Mesendoderm (in vitro differentiated cells): ENCODE measurements at regions not wholly inside any gene's neighbourhood (a gene's known extent, or its start where the extent isn't known, plus 50 kb on each side); places are given as distances from the start of the nearest gene placed in this dataset.

ENCODE experiments used
- DNase-seq: peaks from one replicate; pipeline ENCODE4 v3.0.0; 2013
- H2AK5ac ChIP-seq: 2 replicates; pipeline ENCODE4 v1.6.1; 2013; ENCODE audit warnings: low read length, inconsistent platforms
- H2BK120ac ChIP-seq: 2 replicates; pipeline ENCODE4 v1.6.1; 2013; ENCODE audit warnings: low read depth, mild to moderate bottlenecking, low read length, moderate library complexity, mixed read lengths
- H2BK15ac ChIP-seq: replicated peaks from 2 replicates; pipeline ENCODE4 v1.6.1; 2013; ENCODE audit warnings: low read depth, mild to moderate bottlenecking, moderate library complexity
- H2BK5ac ChIP-seq: 2 replicates; pipeline ENCODE4 v1.6.1; 2013; ENCODE audit warnings: low read length, inconsistent platforms
- H3K18ac ChIP-seq: 2 replicates; pipeline ENCODE4 v1.6.1; 2013; ENCODE audit warnings: mild to moderate bottlenecking, low read length, mixed read lengths
- H3K23ac ChIP-seq: one replicate; pipeline ENCODE4 v1.6.1; 2013; ENCODE audit warnings: low read length
- H3K27ac ChIP-seq: 2 replicates; pipeline ENCODE4 v1.5.1; 2013; ENCODE audit warnings: low read depth, mild to moderate bottlenecking, inconsistent platforms, low read length, moderate library complexity
- H3K27me3 ChIP-seq: 2 replicates; pipeline ENCODE4 v1.6.1; 2013; ENCODE audit warnings: low read length, control low read depth, mild to moderate bottlenecking, inconsistent platforms; ENCODE audit not compliant: insufficient read depth, poor library complexity
- H3K36me3 ChIP-seq: 2 replicates; pipeline ENCODE4 v1.6.1; 2013; ENCODE audit warnings: low read length, inconsistent platforms; ENCODE audit not compliant: control insufficient read depth, insufficient read depth
- H3K4ac ChIP-seq: one replicate; pipeline ENCODE4 v1.6.1; 2013; ENCODE audit warnings: low read depth, mild to moderate bottlenecking, low read length, moderate library complexity
- H3K4me1 ChIP-seq: 2 replicates; pipeline ENCODE4 v1.6.1; 2013; ENCODE audit warnings: low read depth, low read length, inconsistent platforms; ENCODE audit not compliant: control insufficient read depth
- H3K4me2 ChIP-seq: 2 replicates; pipeline ENCODE4 v1.6.1; 2013; ENCODE audit warnings: low read length
- H3K4me3 ChIP-seq: 2 replicates; pipeline ENCODE4 v1.5.1; 2013; ENCODE audit warnings: mild to moderate bottlenecking, low read length
- H3K56ac ChIP-seq: one replicate; pipeline ENCODE4 v1.6.1; 2013; ENCODE audit warnings: low read length
- H3K79me1 ChIP-seq: 2 replicates; pipeline ENCODE4 v1.6.1; 2013; ENCODE audit warnings: low read length, inconsistent platforms
- H3K79me2 ChIP-seq: 2 replicates; pipeline ENCODE4 v1.6.1; 2013; ENCODE audit warnings: mild to moderate bottlenecking, low read length; ENCODE audit not compliant: control insufficient read depth, insufficient read depth
- H3K9ac ChIP-seq: 2 replicates; pipeline ENCODE4 v1.6.1; 2013; ENCODE audit warnings: low read length, inconsistent platforms
- H4K5ac ChIP-seq: one replicate; pipeline ENCODE4 v1.6.1; 2013; ENCODE audit warnings: low read length
- H4K8ac ChIP-seq: one replicate; pipeline ENCODE4 v1.6.1; 2013; ENCODE audit warnings: low read depth, mild to moderate bottlenecking, control low read depth, low read length, moderate library complexity
- WGBS: extraction: QIAGEN DNeasy Blood & Tissue Kit; methylation state at CpG from one replicate; pipeline ENCODE4 v1.1.7; 2013; ENCODE audit warnings: low lambda C conversion rate, missing lambda C conversion rate; ENCODE audit not compliant: insufficient coverage; ENCODE audit errors: extremely low coverage; 5-methylcytosine and 5-hydroxymethylcytosine counted together

DNA sequence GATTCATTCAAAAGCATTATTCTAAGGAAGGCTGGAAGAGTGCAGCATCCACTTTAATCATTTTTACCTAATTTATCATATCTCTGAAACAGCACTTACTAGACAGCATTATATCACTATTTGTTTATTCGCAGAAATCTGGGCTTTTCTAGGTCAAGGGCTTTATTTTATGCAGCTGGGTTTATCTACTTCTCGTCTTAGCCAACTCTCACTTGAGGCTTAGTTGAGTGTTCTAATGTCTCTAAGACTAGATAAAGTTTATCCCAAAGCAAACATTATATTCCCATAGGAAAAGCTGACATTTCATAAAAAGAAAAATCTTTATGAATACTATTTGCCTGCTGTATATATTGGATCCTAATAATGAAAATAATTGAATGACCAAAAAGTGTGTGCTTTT is 720.8 kb upstream of the FLRT2 start:
- H3K4me1 ChIP-seq: no peaks in the 10 kb centered on the region
- no peaks in the 10 kb centered on the region for H3K79me1 ChIP-seq
- H3K18ac ChIP-seq: no peak overlapping the region
- H3K56ac ChIP-seq: no peak overlapping the region
- H2BK120ac ChIP-seq: no peak overlapping the region
- no peak overlapping the region for H4K5ac ChIP-seq
- H4K8ac ChIP-seq: no peak overlapping the region
- WGBS: no CpG with 5 or more reads among the region's 2 CpGs
- no peak overlapping the region for H2BK5ac ChIP-seq
- H3K36me3 ChIP-seq: no peaks in the 10 kb centered on the region
- no peak overlapping the region for H3K4me3 ChIP-seq
- H2AK5ac ChIP-seq: no peak overlapping the region
- no peaks in the 10 kb centered on the region for H3K27me3 ChIP-seq
- H3K23ac ChIP-seq: no peak overlapping the region
- no peaks in the 10 kb centered on the region for H3K79me2 ChIP-seq
- H3K27ac ChIP-seq: no peak overlapping the region
- no peak overlapping the region for H3K4ac ChIP-seq
- no peak overlapping the region for H3K4me2 ChIP-seq
- no peak for DNase-seq
- H2BK15ac ChIP-seq: no peak overlapping the region
- H3K9ac ChIP-seq: no peak overlapping the region

GRCh38 chr14:84814391-84814790 is 715.6 kb upstream of the FLRT2 start:
- H3K9ac ChIP-seq: no peak overlapping the region
- H3K56ac ChIP-seq: no peak overlapping the region
- H3K79me1 ChIP-seq: no peaks in the 10 kb centered on the region
- H3K18ac ChIP-seq: no peak overlapping the region
- no peak overlapping the region for H3K4ac ChIP-seq
- H3K4me1 ChIP-seq: no peaks in the 10 kb centered on the region
- no peak overlapping the region for H2AK5ac ChIP-seq
- no peaks in the 10 kb centered on the region for H3K27me3 ChIP-seq
- no peak overlapping the region for H4K5ac ChIP-seq
- no peak overlapping the region for H3K23ac ChIP-seq
- H3K4me3 ChIP-seq: no peak overlapping the region
- no peak overlapping the region for H2BK5ac ChIP-seq
- no peaks in the 10 kb centered on the region for H3K79me2 ChIP-seq
- no peak overlapping the region for H3K4me2 ChIP-seq
- no peak overlapping the region for H2BK120ac ChIP-seq
- no peak overlapping the region for H3K27ac ChIP-seq
- H2BK15ac ChIP-seq: no peak overlapping the region
- WGBS: no CpG with 5 or more reads among the region's 1 CpG
- no peak overlapping the region for H4K8ac ChIP-seq
- no peaks in the 10 kb centered on the region for H3K36me3 ChIP-seq
- no peak for DNase-seq

- peak overlapping the region; percentile 70 for H3K4ac ChIP-seq
- no peaks in the 10 kb centered on the region for H3K27me3 ChIP-seq
- no peak overlapping the region for H3K18ac ChIP-seq
- no peak overlapping the region for H4K8ac ChIP-seq
- H2BK15ac ChIP-seq: no peak overlapping the region
- no peak overlapping the region for H3K23ac ChIP-seq
- H3K79me2 ChIP-seq: no peaks in the 10 kb centered on the region
- no peak overlapping the region for H2AK5ac ChIP-seq
- H2BK120ac ChIP-seq: no peak overlapping the region
- H3K27ac ChIP-seq: no peak overlapping the region
- no peaks in the 10 kb centered on the region for H3K4me1 ChIP-seq
- no peak overlapping the region for H2BK5ac ChIP-seq
- no peak for DNase-seq
- no peak overlapping the region for H4K5ac ChIP-seq
- no CpG with 5 or more reads among the region's 2 CpGs for WGBS
- H3K9ac ChIP-seq: no peak overlapping the region
- no peak overlapping the region for H3K4me2 ChIP-seq
- no peak overlapping the region for H3K56ac ChIP-seq
- no peaks in the 10 kb centered on the region for H3K79me1 ChIP-seq
- H3K4me3 ChIP-seq: no peak overlapping the region
- no peaks in the 10 kb centered on the region for H3K36me3 ChIP-seq
Measured at GRCh38 chr14:84819528-84819927, 710.4 kb upstream of the FLRT2 start.

DNA sequence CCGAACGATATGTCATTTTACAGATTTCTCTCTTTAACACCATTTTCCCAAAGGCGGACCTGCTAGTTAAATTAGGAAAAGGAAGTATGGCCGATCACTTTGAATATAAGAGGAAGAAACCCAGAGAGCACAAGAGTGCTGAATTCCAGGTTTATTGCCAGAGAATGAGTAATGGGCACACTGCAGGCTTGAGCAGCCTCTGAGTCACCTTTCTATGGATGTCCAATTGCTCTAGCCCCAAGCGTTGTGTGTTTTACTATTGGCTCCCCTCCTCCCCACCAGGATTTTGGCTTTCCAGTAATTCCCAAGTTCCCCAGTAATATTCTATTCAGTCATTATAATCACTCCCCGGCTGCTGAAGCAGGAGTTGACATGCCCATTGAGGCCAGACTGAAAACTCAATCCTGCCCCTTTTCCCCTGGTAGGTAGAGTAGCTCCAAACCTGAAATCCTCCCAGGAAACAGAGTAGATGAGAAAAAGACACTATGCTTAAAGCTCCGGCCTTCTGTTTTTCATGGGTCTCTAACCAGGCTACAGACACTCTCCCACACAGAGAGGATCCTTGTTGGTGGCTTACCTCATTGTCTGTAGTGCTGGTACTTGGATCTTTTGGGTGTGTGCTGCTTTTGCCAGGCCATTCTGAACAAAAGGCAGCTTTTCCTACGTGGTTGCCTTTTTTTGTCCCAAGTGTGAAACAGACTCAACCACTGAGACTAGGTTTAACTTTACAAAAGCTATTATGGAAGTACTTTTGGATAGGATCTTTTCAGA is 704.3 kb upstream of the FLRT2 start:
- H3K23ac ChIP-seq: no peak overlapping the region
- no peak overlapping the region for H3K4me3 ChIP-seq
- H2BK5ac ChIP-seq: no peak overlapping the region
- no CpG with 5 or more reads among the region's 8 CpGs for WGBS
- H2BK15ac ChIP-seq: no peak overlapping the region
- H3K36me3 ChIP-seq: no peaks in the 10 kb centered on the region
- H3K56ac ChIP-seq: peak overlapping the region; percentile 26
- no peak overlapping the region for H2BK120ac ChIP-seq
- no peaks in the 10 kb centered on the region for H3K79me2 ChIP-seq
- H2AK5ac ChIP-seq: no peak overlapping the region
- H3K4ac ChIP-seq: no peak overlapping the region
- H3K18ac ChIP-seq: peak overlapping the region; percentile 7
- no peaks in the 10 kb centered on the region for H3K27me3 ChIP-seq
- H4K8ac ChIP-seq: no peak overlapping the region
- peak; percentile 31 for DNase-seq
- H3K9ac ChIP-seq: no peak overlapping the region
- no peaks in the 10 kb centered on the region for H3K79me1 ChIP-seq
- no peak overlapping the region for H4K5ac ChIP-seq
- no peak overlapping the region for H3K4me2 ChIP-seq
- no peak overlapping the region for H3K27ac ChIP-seq
- H3K4me1 ChIP-seq: no peaks in the 10 kb centered on the region

GRCh38 chr14:84826294-84826693 is 703.6 kb upstream of the FLRT2 start:
- no peak overlapping the region for H3K4ac ChIP-seq
- peak overlapping the region; percentile 26 for H3K56ac ChIP-seq
- H3K4me1 ChIP-seq: no peaks in the 10 kb centered on the region
- H3K4me3 ChIP-seq: no peak overlapping the region
- H3K36me3 ChIP-seq: no peaks in the 10 kb centered on the region
- no peak overlapping the region for H3K27ac ChIP-seq
- no peak overlapping the region for H2BK5ac ChIP-seq
- H4K5ac ChIP-seq: no peak overlapping the region
- WGBS: no CpG with 5 or more reads among the region's 2 CpGs
- H3K4me2 ChIP-seq: no peak overlapping the region
- H3K79me1 ChIP-seq: no peaks in the 10 kb centered on the region
- no peak overlapping the region for H2BK120ac ChIP-seq
- DNase-seq: no peak
- H3K27me3 ChIP-seq: no peaks in the 10 kb centered on the region
- no peak overlapping the region for H3K23ac ChIP-seq
- no peak overlapping the region for H3K9ac ChIP-seq
- H2BK15ac ChIP-seq: no peak overlapping the region
- H4K8ac ChIP-seq: no peak overlapping the region
- no peak overlapping the region for H3K18ac ChIP-seq
- no peaks in the 10 kb centered on the region for H3K79me2 ChIP-seq
- H2AK5ac ChIP-seq: no peak overlapping the region

DNA sequence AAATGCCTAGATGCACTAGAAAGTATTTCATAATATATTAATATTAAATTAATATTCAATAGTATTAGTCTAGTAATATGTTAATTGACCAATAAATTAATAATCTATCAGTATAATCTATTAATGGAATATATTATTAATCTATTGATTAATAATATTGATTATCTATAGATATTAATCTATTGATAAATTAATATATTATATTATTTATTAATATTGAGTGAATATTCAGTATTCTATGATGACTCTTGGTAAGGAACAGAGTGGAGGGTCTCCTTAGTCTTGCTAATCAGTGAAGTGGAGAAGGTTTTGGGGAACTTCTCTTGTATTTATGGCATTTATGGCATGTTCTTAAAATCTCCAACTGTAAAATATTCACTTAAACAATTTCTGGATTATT is 679.3 kb upstream of the FLRT2 start:
- Histone ChIP-seq H3K79me2 (no peaks in the 10 kb centered on the region), H3K27ac (no peak overlapping the region), H2BK5ac (no peak overlapping the region), H3K56ac (no peak overlapping the region), H4K5ac (no peak overlapping the region), H3K36me3 (no peaks in the 10 kb centered on the region), H3K4ac (no peak overlapping the region), H2BK120ac (no peak overlapping the region), H4K8ac (no peak overlapping the region), H3K79me1 (no peaks in the 10 kb centered on the region), H2AK5ac (no peak overlapping the region), H3K9ac (no peak overlapping the region), H3K4me3 (no peak overlapping the region), H3K23ac (no peak overlapping the region), H2BK15ac (no peak overlapping the region), H3K4me1 (no peaks in the 10 kb centered on the region), H3K18ac (no peak overlapping the region), H3K27me3 (no peaks in the 10 kb centered on the region), H3K4me2 (no peak overlapping the region)
- no peak for DNase-seq
